ENCODE measurements at regions not wholly inside any gene's neighbourhood (a gene's known extent, or its start where the extent isn't known, plus 50 kb on each side); places are given as distances from the start of the nearest gene placed in this dataset.
"Not testable (repeated sequence)": the region's sequence is repeated elsewhere in the genome, so short reads cannot be mapped to it uniquely, and the experiment has no call there.

- DNase-seq, result no peak
Observed at GRCh38 chr1:2953688-2954285, 67.5 kb upstream of the ACTRT2 start.

- no peak for DNase-seq
Observed at GRCh38 chr1:2955652-2956051, 65.6 kb upstream of the ACTRT2 start.

- DNase-seq, result no peak
Observed at GRCh38 chr1:2956576-2956975, 64.7 kb upstream of the ACTRT2 start.

GRCh38 chr1:2957329-2957728 is 63.9 kb upstream of the ACTRT2 start:
- no peak for DNase-seq

GRCh38 chr1:2959881-2960280 is 61.4 kb upstream of the ACTRT2 start:
- not testable (repeated sequence) for DNase-seq

GRCh38 chr1:2961081-2961480 is 60.2 kb upstream of the ACTRT2 start:
- DNase-seq, result no peak

- no peak for DNase-seq
Observed at GRCh38 chr1:2961661-2962060, 59.6 kb upstream of the ACTRT2 start.

- no peak for DNase-seq
Observed at GRCh38 chr1:2962061-2962460, 59.2 kb upstream of the ACTRT2 start.

GRCh38 chr1:2962541-2962940 is 58.7 kb upstream of the ACTRT2 start:
- no peak for DNase-seq

GRCh38 chr1:2962946-2963345 is 58.3 kb upstream of the ACTRT2 start:
- DNase-seq, result no peak

GRCh38 chr1:2965676-2966075 is 55.6 kb upstream of the ACTRT2 start:
- no peak for DNase-seq

GRCh38 chr1:2966449-2967328 is 54.6 kb upstream of the ACTRT2 start:
- no peak for DNase-seq

- DNase-seq, result no peak
Observed at GRCh38 chr1:2967329-2967725, 53.9 kb upstream of the ACTRT2 start.

GRCh38 chr1:2967881-2968280 is 53.4 kb upstream of the ACTRT2 start:
- DNase-seq, result no peak

GRCh38 chr1:2968471-2968881 is 52.8 kb upstream of the ACTRT2 start:
- DNase-seq, result no peak

GRCh38 chr1:2969011-2969844 is 52.0 kb upstream of the ACTRT2 start:
- no peak for DNase-seq

- no peak for DNase-seq
Observed at GRCh38 chr1:2969845-2970291, 51.4 kb upstream of the ACTRT2 start.

- DNase-seq, result no peak
Observed at GRCh38 chr1:2970311-2971071, 50.8 kb upstream of the ACTRT2 start.

- DNase-seq, result no peak
Observed at GRCh38 chr1:2971101-2971501, 50.2 kb upstream of the ACTRT2 start.
